Stimulated activated naive CD4-positive, alpha-beta T cell treated with Interleukin-2 at 50 U/mL for 16 hours (primary cell): ENCODE measurements at regions not wholly inside any gene's neighbourhood (a gene's known extent, or its start where the extent isn't known, plus 50 kb on each side); places are given as distances from the start of the nearest gene placed in this dataset.
"Not testable (repeated sequence)": the region's sequence is repeated elsewhere in the genome, so short reads cannot be mapped to it uniquely, and the experiment has no call there.

Experiments used
- DNase-seq: peaks from one replicate; lab custom pipeline; 2025; lab: John Stamatoyannopoulos, UW

GRCh38 chr1:168420177-168420576, 123.6 kb downstream of the XCL2 start:
- no peak for DNase-seq

GRCh38 chr1:168419736-168420135, 124.1 kb downstream of the XCL2 start:
- DNase-seq: no peak

GRCh38 chr1:168416220-168416619, 127.6 kb downstream of the XCL2 start:
- no peak for DNase-seq

GRCh38 chr1:168414914-168415313, 128.9 kb downstream of the XCL2 start:
- DNase-seq: no peak

GRCh38 chr1:168410464-168410863, 129.8 kb downstream of the TBX19 start:
- DNase-seq: no peak

GRCh38 chr1:168408884-168409283, 128.2 kb downstream of the TBX19 start:
- peak; percentile 54 for DNase-seq

GRCh38 chr1:168408539-168408865, 127.8 kb downstream of the TBX19 start:
- DNase-seq: no peak

- no peak for DNase-seq
These were observed 127.3 kb downstream of the TBX19 start for GRCh38 chr1:168407832-168408538.

- no peak for DNase-seq
These were observed 125.4 kb downstream of the TBX19 start for GRCh38 chr1:168405906-168406549.

- no peak for DNase-seq
These were observed 122.5 kb downstream of the TBX19 start for GRCh38 chr1:168403140-168403539.

- not testable (repeated sequence) for DNase-seq
These were observed 121.8 kb downstream of the TBX19 start for GRCh38 chr1:168402466-168402865.

GRCh38 chr1:168401341-168401740, 120.7 kb downstream of the TBX19 start:
- DNase-seq: no peak

- no peak for DNase-seq
These were observed 119.5 kb downstream of the TBX19 start for GRCh38 chr1:168400139-168400538.

GRCh38 chr1:168397806-168398205, 117.1 kb downstream of the TBX19 start:
- no peak for DNase-seq

- DNase-seq: no peak
These were observed 116.4 kb downstream of the TBX19 start for GRCh38 chr1:168396940-168397684.

GRCh38 chr1:168396508-168396907, 115.8 kb downstream of the TBX19 start:
- DNase-seq: no peak

- no peak for DNase-seq
These were observed 114.2 kb downstream of the TBX19 start for GRCh38 chr1:168394858-168395257.

GRCh38 chr1:168392958-168393549, 112.4 kb downstream of the TBX19 start:
- no peak for DNase-seq

- DNase-seq: no peak
These were observed 111.4 kb downstream of the TBX19 start for GRCh38 chr1:168391851-168392681.

- DNase-seq: no peak
These were observed 109.6 kb downstream of the TBX19 start for GRCh38 chr1:168390271-168390670.

GRCh38 chr1:168387781-168388760, 107.4 kb downstream of the TBX19 start:
- no peak for DNase-seq
